ENCODE measurements at regions not wholly inside any gene's neighbourhood (a gene's known extent, or its start where the extent isn't known, plus 50 kb on each side); places are given as distances from the start of the nearest gene placed in this dataset.

- no peak for TF ChIP-seq ZBTB33 (IDR thresholded peaks at IDR 0.05; ENCODE audit: extremely low read depth, insufficient replicate concordance, low read length)
- TF ChIP-seq CEBPB (IDR thresholded peaks at IDR 0.05; ENCODE audit: low read depth) = no peak
- TF ChIP-seq ZFX (IDR thresholded peaks at IDR 0.05) = peak; percentile 35; the same call in 1 of the 2 replicates
- peak; percentile 79 for TF ChIP-seq POLR2AphosphoS5 (IDR thresholded peaks at IDR 0.05; ENCODE audit: low read depth, low read length)
- no peak for TF ChIP-seq ATF3 (IDR thresholded peaks at IDR 0.05)
- TF ChIP-seq RAD21 (IDR thresholded peaks at IDR 0.05; ENCODE audit: low read depth) = no peak
- TF ChIP-seq EGR1 (IDR thresholded peaks at IDR 0.05; ENCODE audit: low read depth) = no peak
- TF ChIP-seq SIN3A (IDR thresholded peaks at IDR 0.05; ENCODE audit: low read depth) = no peak
- no peak for TF ChIP-seq CBX3 (IDR thresholded peaks at IDR 0.05; ENCODE audit: low read depth)
- peak; percentile 17; the same call in 1 of the 2 replicates for TF ChIP-seq MAX (IDR thresholded peaks at IDR 0.05)
- no peak for TF ChIP-seq ZNF274 (IDR thresholded peaks at IDR 0.05; ENCODE audit: low read depth, low read length)
Observed at GRCh38 chr13:22744688-22745452, 435.9 kb upstream of the SGCG start (continued).

GRCh38 chr13:22748866-22749577, 431.8 kb upstream of the SGCG start:
- no peaks in the 10 kb centered on the region for H3K9me2 ChIP-seq (ENCODE audit: insufficient read depth)
- no peak overlapping the region for H3K4me2 ChIP-seq (ENCODE audit: low read length)
- no peak overlapping the region for H3K27ac ChIP-seq (ENCODE audit: low read depth, low read length)
- H3K4me1 ChIP-seq (ENCODE audit: control insufficient read depth in 1 of 2, insufficient read depth in 2 of 2, low read length in 2 of 2) = peaks cover 0 to 10% of the 10 kb centered on the region in 2 experiments; a peak in 2 of 4 replicates
- no peak overlapping the region for H3K9ac ChIP-seq (ENCODE audit: low read length)
- no peaks in the 10 kb centered on the region for H3K27me3 ChIP-seq (ENCODE audit: insufficient read depth, low read length)
- DNase-seq (ENCODE audit: low read depth, low spot score) (no peak), ATAC-seq (no peak)
- no TSS peak for BruUV-seq (replicated peaks)
- ChIA-PET RAD21 (ENCODE audit: low non-redundant PET in 1 of 2, low total read pairs in 2 of 2, uncharacterized antibody in 2 of 2, unreplicated experiment in 2 of 2) (no interaction called here), POLR2A (no interaction called here), CTCF (no interaction called here)
- peaks cover 0 to 3% of the 10 kb centered on the region in 2 experiments; a peak in 2 of 4 replicates for H3K9me3 ChIP-seq (ENCODE audit: control insufficient read depth in 1 of 2, insufficient read depth in 1 of 2, low read depth in 1 of 2, low read length in 2 of 2)
- no peaks in the 10 kb centered on the region for H3K36me3 ChIP-seq (ENCODE audit: control insufficient read depth in 1 of 2, insufficient read depth in 2 of 2, low read length in 2 of 2)
- no peaks in the 10 kb centered on the region for H4K20me1 ChIP-seq (ENCODE audit: insufficient read depth)
- no peak overlapping the region for H3K4me3 ChIP-seq (replicated peaks in 1 of 2; ENCODE audit: low read depth in 1 of 2, low read length in 2 of 2)
- TF ChIP-seq RAD21 (IDR thresholded peaks at IDR 0.05; ENCODE audit: low read depth) (no peak), SP1 (IDR thresholded peaks at IDR 0.05; ENCODE audit: low read depth) (no peak), FOSL1 (IDR thresholded peaks at IDR 0.05; ENCODE audit: low read depth) (no peak), CBX3 (IDR thresholded peaks at IDR 0.05; ENCODE audit: low read depth) (no peak), ZBTB33 (IDR thresholded peaks at IDR 0.05; ENCODE audit: extremely low read depth, insufficient replicate concordance, low read length) (no peak), ATF3 (IDR thresholded peaks at IDR 0.05) (no peak)
- H3K79me2 ChIP-seq (ENCODE audit: insufficient read depth, low read length) = no peaks in the 10 kb centered on the region
- no peak overlapping the region for H2AFZ ChIP-seq (ENCODE audit: low read depth, low read length, poor library complexity, severe bottlenecking)
- intact Hi-C loops (cut with micrococcal nuclease) = loop anchor here (10.0 kb wide), 2 partner anchors 904 to 1074 kb away; partner anchors contain the start of gene FGF9

Data from HCT116 (cell line).